Right lung (tissue), 2 donors: ENCODE measurements at regions not wholly inside any gene's neighbourhood (a gene's known extent, or its start where the extent isn't known, plus 50 kb on each side); places are given as distances from the start of the nearest gene placed in this dataset.
"Not testable (repeated sequence)": the region's sequence is repeated elsewhere in the genome, so short reads cannot be mapped to it uniquely, and the experiment has no call there.

Source experiments
- DNase-seq, 2 donors: peaks; one replicate each; pipeline ENCODE4 v3.0.0-alpha.2; 2013

GRCh38 chr12:125561008-125561407 lies 495.8 kb downstream of the AACS start:
- not testable (repeated sequence) for DNase-seq

GRCh38 chr12:125564753-125565152 lies 499.5 kb downstream of the AACS start:
- no peak for DNase-seq

DNA sequence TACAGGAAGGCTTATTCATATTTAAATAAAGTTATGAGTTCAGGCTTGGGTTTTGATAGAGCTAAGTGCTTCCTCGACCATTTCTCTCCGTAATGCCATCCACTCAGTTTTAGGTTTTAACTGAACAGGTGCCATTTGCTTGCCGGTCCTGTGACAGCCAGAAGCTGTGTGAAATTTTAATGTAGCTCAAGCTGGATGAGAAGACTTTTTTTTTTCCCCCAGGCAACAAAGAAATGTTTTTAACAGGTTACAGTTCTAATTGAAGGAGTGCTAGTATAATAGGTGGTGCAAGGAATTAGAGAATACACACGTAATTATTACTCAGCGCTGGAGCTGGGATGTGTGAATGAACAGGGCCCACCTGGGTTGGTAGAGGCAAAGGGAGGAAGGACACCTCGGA lies 502.3 kb downstream of the AACS start:
- no peak for DNase-seq

DNA sequence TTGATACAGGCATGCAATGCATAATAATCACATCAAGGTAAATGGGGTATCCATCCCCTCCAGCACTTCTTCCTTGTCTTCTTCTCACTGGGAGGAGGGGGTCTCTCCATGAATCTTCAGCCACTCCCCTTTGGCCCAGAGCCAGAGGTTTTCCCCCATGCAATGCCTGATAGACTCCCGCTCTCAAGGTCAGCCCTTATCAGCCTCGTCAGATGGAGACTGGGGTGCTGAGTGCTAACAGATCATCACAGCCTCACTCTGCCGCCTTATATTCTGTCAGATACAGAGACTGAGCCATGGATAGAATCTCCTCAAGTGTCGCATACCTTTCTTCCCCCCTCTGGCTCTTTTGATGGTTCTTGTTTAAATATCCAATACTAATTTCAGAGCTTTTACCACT lies 503.1 kb downstream of the AACS start:
- DNase-seq = no peak

GRCh38 chr12:125573271-125573670 lies 508.0 kb downstream of the AACS start:
- DNase-seq = no peak

- DNase-seq = no peak
Measured at GRCh38 chr12:125577334-125577733, 512.1 kb downstream of the AACS start.

DNA sequence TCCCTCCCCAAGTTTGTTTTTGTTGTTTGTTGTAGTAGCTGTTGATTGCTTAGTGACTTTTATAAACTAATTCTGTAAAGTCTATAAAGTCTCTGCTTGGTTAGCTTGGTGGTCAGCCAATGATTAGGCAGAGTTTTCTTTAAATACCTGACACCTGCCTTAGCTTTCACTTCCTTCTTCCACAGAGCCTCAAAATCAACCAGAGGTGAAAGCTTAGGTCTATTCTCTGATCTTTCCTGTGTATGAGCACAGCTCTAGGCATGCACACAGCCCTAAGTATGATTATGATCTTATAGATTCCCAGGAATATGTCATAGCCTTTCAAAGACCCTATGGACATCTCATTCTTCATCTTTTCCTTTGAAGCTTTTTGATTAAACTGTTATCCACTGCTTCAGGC lies 514.7 kb downstream of the AACS start:
- DNase-seq = no peak

DNA sequence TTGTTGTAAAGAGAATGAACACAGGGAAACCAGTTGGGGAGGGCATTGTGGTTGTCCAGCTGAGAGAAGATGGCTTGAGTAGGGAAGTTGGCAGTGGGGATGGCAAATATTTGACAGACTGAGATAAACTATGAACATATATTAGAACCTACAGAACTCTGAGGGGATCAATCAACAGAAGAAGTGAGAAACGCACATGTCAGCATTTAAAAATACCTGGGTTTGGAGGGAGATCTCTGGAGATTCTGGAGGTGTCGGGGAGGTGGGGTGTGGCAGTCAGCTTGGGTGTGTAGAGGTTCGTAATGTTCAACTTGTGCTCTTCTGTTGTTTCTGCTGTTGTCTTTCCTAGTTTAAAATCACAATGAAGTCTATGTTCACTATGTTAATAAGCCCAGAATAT lies 517.8 kb downstream of the AACS start:
- no peak for DNase-seq

GRCh38 chr12:125586441-125586840 lies 521.2 kb downstream of the AACS start:
- no peak for DNase-seq

- DNase-seq = no peak
Measured at GRCh38 chr12:125593269-125593668, 528.0 kb downstream of the AACS start.

DNA sequence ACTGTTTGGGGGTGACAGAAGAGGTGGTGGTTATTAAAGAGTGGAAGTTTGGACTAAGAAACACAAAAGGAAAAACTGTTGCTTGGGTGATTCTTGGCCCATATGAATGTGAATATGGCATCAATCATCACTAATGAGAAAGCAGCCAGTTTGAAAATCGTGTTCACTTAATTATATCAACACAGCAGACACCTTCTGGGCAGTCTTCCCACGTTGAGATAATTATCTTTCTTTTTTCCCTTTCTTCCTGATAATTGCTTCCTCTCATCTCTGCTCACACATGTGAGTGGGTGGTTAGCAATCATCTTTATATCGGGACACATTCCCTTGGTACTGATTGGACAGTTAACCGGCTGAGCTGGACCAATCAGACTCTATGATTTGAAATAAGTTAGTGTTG lies 539.7 kb downstream of the AACS start:
- DNase-seq = no peak

DNA sequence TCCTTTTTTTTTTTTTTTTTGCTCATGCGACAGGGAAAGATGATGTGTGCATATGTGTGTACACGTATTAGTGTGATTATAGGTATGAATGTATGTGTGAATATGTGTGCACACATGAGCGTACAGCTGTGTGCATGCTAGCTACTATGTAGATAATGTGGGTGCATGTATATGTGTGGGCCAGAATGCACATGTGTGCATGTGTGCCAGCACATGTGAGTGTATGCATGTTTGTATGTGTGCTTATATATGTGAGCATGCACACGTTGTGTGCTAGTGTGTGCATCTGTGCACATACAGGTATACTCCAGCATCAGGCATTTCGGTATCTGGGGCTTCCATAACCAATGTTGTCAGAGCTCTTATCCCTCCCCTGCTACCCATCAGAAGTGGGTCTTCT lies 541.1 kb downstream of the AACS start:
- no peak for DNase-seq

GRCh38 chr12:125610292-125610691 lies 545.1 kb downstream of the AACS start:
- DNase-seq = no peak

DNA sequence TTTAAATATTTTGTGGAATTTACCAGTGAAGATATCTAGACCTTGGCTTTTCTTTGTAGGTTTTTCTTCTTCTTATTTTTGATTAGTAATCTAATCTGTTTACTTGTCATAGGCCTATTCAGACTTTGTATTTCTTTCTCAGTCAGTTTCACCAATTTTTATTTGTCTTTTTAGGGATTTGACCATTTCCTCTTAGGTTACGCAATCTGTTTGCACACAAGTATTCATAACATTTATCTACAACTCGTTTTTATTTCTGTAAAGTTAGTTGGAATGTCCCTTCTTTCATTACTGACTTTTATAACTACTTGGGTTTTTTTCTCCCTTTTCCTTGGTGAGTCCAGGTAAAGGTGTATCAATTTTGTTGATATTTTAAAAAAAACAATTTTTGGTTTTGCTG lies 545.7 kb downstream of the AACS start:
- no peak for DNase-seq

DNA sequence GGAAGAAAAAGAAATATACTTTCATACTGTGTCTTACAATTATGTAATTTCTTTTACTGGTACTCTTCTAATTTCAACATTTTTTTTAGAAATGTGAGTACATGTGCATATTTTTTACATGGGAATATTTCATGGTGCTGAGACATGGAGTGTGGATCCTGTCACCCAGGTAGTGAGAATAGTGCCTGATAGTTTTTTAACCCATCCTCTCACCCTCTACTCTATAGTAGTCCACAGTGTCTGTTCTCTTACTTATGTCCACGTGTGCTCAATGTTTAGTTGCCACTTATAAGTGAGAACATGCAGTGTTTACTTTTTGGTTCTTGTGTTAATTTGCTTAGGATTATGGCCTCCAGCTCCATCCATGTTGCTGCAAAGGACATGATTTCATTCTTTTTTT lies 548.8 kb downstream of the AACS start:
- DNase-seq = no peak

DNA sequence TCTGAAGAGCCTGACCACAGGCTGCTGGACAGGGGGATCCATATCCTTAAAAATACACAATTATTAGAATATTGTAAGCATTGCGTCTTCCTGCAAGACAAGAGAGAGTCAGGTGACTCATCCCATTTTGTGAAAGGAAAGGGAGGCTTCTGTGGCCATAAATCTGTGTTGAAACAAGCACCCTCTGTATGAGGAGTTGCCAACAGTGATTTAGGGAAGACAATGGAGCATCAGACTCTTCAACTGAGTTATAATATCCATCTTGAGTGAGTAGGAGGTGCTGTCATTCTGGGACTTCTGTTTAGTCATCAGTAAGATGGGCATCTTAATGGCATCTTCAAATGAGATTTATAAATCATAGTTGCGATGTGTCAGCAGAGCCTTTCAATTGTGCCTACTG lies 554.5 kb downstream of the AACS start:
- DNase-seq = no peak

- DNase-seq = no peak
Measured at GRCh38 chr12:125633686-125634085, 568.5 kb downstream of the AACS start.

GRCh38 chr12:125634813-125635212 lies 569.6 kb downstream of the AACS start:
- no peak for DNase-seq

DNA sequence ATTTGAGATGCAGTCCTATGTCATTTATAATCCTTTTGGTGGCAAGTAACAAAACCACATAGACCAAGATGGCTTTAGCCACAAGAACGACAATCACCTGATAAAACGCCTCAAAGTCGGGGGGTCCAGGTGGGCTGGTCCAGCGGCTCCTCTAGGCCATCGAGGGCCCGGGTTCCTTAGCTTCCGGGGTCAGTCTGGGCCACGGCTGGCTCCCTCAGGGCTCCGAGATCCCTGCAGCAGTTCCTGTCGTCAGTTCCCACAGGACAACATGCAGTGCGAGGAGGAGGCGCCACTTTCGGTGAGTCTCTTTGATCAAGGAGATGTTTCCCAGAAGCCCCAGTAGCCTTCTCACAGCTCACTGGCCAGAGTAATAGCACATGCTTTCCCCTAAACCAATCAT lies 574.6 kb downstream of the AACS start:
- DNase-seq = no peak

GRCh38 chr12:125643055-125643454 lies 577.8 kb downstream of the AACS start:
- DNase-seq = no peak

GRCh38 chr12:125645724-125646123 lies 580.5 kb downstream of the AACS start:
- no peak for DNase-seq

GRCh38 chr12:125650587-125650986 lies 585.4 kb downstream of the AACS start:
- no peak for DNase-seq

- no peak for DNase-seq
Measured at GRCh38 chr12:125651625-125652024, 586.4 kb downstream of the AACS start.

GRCh38 chr12:125652681-125653080 lies 587.4 kb downstream of the AACS start:
- DNase-seq = no peak

DNA sequence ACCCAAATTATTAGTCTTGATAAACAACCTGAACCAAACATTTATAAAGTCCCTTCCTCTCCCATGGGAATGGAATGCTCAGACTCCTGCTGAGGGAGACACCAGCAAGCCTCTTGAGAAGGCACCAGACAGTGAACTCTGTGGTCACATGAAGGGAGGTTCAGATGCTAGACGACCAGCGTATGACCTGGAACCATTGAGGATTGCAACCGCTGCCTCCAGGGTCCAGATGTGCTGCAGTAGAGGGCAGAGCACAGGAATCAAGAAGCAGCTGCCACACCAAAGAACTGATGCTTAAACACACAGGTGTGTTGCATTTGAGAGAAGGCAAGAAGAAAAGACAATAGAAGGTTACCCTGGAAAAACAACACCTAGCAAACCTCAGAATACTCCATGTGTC lies 592.4 kb downstream of the AACS start:
- no peak for DNase-seq
